Neutrophil (primary cell): ENCODE measurements at regions not wholly inside any gene's neighbourhood (a gene's known extent, or its start where the extent isn't known, plus 50 kb on each side); places are given as distances from the start of the nearest gene placed in this dataset.

Experiments
- H3K27ac ChIP-seq: fragments of 200-600 bp; sonication (generic); 2 replicates; pipeline ENCODE4 v1.5.1; 2016; ENCODE audit warnings: mild to moderate bottlenecking, moderate library complexity
- H3K27me3 ChIP-seq: fragments of 200-600 bp; sonication (generic); 2 replicates; pipeline ENCODE4 v1.6.0; 2016; ENCODE audit warnings: mild to moderate bottlenecking
- H3K36me3 ChIP-seq: fragments of 200-600 bp; sonication (generic); 2 replicates; pipeline ENCODE4 v1.5.1; 2017
- H3K4me1 ChIP-seq, 2 experiments: fragments of 200-600 bp in 1 of 2; sonication (generic) in 1 of 2; 1 replicate in 1 of 2; 2 replicates in 1 of 2; pipeline versions ENCODE4 v1.5.1 to v1.6.1; 2013 to 2016; ENCODE audit warnings: low read depth in 1 of 2, low read length in 1 of 2, mild to moderate bottlenecking in 1 of 2, moderate library complexity in 1 of 2; ENCODE audit not compliant: control insufficient read depth in 1 of 2, insufficient read depth in 1 of 2
- H3K4me3 ChIP-seq, 2 experiments: fragments of 200-600 bp in 1 of 2; sonication (generic) in 1 of 2; 1 replicate in 1 of 2; 2 replicates in 1 of 2; pipeline ENCODE4 v1.5.1; 2013 to 2016; ENCODE audit warnings: low read depth in 1 of 2, low read length in 1 of 2, mild to moderate bottlenecking in 1 of 2, moderate library complexity in 1 of 2
- H3K9me3 ChIP-seq: fragments of 200-600 bp; sonication (generic); 2 replicates; pipeline ENCODE4 v1.5.1; 2016
- TF ChIP-seq, protein P1 (sequence below): fragments of 200-600 bp; sonication (generic); IDR thresholded peaks from 2 replicates; pipeline ENCODE4 v1.5.1; 2016; ENCODE audit warnings: antibody characterized with exemption

- Histone ChIP-seq H3K36me3 (no peaks in the 10 kb centered on the region), H3K27ac (no peak overlapping the region), H3K4me3 (no peak overlapping the region), H3K27me3 (no peaks in the 10 kb centered on the region), H3K4me1 (no peaks in the 10 kb centered on the region), H3K9me3 (no peaks in the 10 kb centered on the region)
- TF ChIP-seq, protein P1, sequence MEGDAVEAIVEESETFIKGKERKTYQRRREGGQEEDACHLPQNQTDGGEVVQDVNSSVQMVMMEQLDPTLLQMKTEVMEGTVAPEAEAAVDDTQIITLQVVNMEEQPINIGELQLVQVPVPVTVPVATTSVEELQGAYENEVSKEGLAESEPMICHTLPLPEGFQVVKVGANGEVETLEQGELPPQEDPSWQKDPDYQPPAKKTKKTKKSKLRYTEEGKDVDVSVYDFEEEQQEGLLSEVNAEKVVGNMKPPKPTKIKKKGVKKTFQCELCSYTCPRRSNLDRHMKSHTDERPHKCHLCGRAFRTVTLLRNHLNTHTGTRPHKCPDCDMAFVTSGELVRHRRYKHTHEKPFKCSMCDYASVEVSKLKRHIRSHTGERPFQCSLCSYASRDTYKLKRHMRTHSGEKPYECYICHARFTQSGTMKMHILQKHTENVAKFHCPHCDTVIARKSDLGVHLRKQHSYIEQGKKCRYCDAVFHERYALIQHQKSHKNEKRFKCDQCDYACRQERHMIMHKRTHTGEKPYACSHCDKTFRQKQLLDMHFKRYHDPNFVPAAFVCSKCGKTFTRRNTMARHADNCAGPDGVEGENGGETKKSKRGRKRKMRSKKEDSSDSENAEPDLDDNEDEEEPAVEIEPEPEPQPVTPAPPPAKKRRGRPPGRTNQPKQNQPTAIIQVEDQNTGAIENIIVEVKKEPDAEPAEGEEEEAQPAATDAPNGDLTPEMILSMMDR: no peak
These were observed 194.6 kb downstream of the SOX2 start for GRCh38 chr3:181906338-181906737.

GRCh38 chr3:181909241-181909640 lies 197.5 kb downstream of the SOX2 start:
- no peaks in the 10 kb centered on the region for H3K27me3 ChIP-seq
- H3K4me1 ChIP-seq: no peaks in the 10 kb centered on the region
- TF ChIP-seq, protein P1: no peak
- no peaks in the 10 kb centered on the region for H3K9me3 ChIP-seq
- H3K27ac ChIP-seq: no peak overlapping the region
- no peak overlapping the region for H3K4me3 ChIP-seq
- H3K36me3 ChIP-seq: no peaks in the 10 kb centered on the region

- Histone ChIP-seq H3K4me3 (no peak overlapping the region), H3K36me3 (no peaks in the 10 kb centered on the region), H3K27ac (no peak overlapping the region), H3K27me3 (no peaks in the 10 kb centered on the region), H3K9me3 (no peaks in the 10 kb centered on the region), H3K4me1 (no peaks in the 10 kb centered on the region)
- TF ChIP-seq, protein P1: no peak
These were observed 200.7 kb downstream of the SOX2 start for GRCh38 chr3:181912384-181912783.

- H3K27me3 ChIP-seq: no peaks in the 10 kb centered on the region
- H3K9me3 ChIP-seq: no peaks in the 10 kb centered on the region
- H3K27ac ChIP-seq: no peak overlapping the region
- no peak overlapping the region for H3K4me3 ChIP-seq
- TF ChIP-seq, protein P1: no peak
- H3K4me1 ChIP-seq: no peaks in the 10 kb centered on the region
- H3K36me3 ChIP-seq: no peaks in the 10 kb centered on the region
These were observed 201.5 kb downstream of the SOX2 start for GRCh38 chr3:181913254-181913653.

DNA sequence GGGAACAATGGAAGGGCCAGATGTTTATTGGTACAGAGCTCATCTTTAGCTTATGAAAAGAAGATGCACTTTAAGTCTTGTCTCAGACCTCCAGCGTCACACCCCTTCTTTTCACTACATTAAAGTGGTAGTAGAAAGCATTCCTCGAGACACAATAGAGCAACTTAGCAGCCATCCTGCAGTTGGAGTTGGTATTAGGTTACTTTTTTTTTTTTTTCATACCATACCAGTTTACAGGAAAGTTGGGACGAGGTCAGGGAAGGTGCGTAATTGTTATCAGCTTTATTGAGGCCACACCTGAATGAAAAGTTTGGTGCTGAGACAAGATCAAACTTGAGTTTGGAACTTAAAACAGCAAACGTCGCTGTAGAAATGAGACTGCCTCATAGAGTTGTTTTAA lies 203.8 kb downstream of the SOX2 start:
- Histone ChIP-seq H3K27ac (no peak overlapping the region), H3K4me1 (no peaks in the 10 kb centered on the region), H3K9me3 (no peaks in the 10 kb centered on the region), H3K36me3 (no peaks in the 10 kb centered on the region), H3K27me3 (no peaks in the 10 kb centered on the region), H3K4me3 (no peak overlapping the region)
- TF ChIP-seq, protein P1: no peak

DNA sequence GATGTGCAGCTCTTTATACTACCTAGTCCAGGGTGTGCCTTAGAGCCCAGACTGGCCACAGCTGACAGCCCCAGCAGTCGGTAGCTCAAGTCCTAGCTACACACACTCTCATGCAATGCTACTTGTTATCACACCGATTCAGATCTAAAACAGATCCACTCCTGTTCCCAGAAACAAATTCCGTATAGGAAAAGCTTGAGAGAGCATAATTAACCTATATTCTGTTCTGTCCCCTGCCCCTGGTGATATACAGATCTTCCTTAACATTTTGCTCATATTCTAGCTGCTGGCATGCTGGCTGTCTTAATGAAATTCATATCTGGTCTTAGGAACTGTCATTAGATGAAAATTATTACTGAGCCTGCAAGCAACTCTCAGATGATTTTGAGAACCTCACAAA lies 204.3 kb downstream of the SOX2 start:
- H3K36me3 ChIP-seq: no peaks in the 10 kb centered on the region
- H3K4me1 ChIP-seq: no peaks in the 10 kb centered on the region
- H3K27me3 ChIP-seq: no peaks in the 10 kb centered on the region
- no peak overlapping the region for H3K4me3 ChIP-seq
- H3K27ac ChIP-seq: no peak overlapping the region
- TF ChIP-seq, protein P1: no peak
- no peaks in the 10 kb centered on the region for H3K9me3 ChIP-seq
